Activated T-helper 1 cell treated with anti-CD3 and anti-CD28 coated beads, Interleukin-12 subunit alpha, Interleukin-12 subunit beta, Interleukin-2, Interleukin-4 antibody, amounts not matched to agents 30 ng/mL and 10 ng/mL and 1 ng/mL, durations not matched to agents 14 hours and 24 hours and 36 hours (primary cell): ENCODE measurements at regions not wholly inside any gene's neighbourhood (a gene's known extent, or its start where the extent isn't known, plus 50 kb on each side); places are given as distances from the start of the nearest gene placed in this dataset.

Experiments
- DNase-seq: peaks from one replicate; pipeline ENCODE4 v3.0.0; 2021; ENCODE audit warnings: low spot score
- H3K27ac Mint-ChIP-seq: one replicate; pipeline ENCODE4 v1.8.0; 2021; ENCODE audit warnings: mild to moderate bottlenecking, mixed read lengths
- H3K27me3 Mint-ChIP-seq: one replicate; pipeline ENCODE4 v1.8.0; 2022; ENCODE audit warnings: mild to moderate bottlenecking, moderate library complexity, mixed read lengths; ENCODE audit not compliant: insufficient read depth
- H3K36me3 Mint-ChIP-seq: one replicate; pipeline ENCODE4 v1.8.0; 2021; ENCODE audit warnings: low read depth, mixed read lengths
- H3K4me1 Mint-ChIP-seq: one replicate; pipeline ENCODE4 v1.8.0; 2021; ENCODE audit warnings: low read depth, mixed read lengths
- H3K4me3 Mint-ChIP-seq: one replicate; pipeline ENCODE4 v1.8.0; 2021; ENCODE audit warnings: mild to moderate bottlenecking, moderate library complexity, mixed read lengths
- H3K9me3 Mint-ChIP-seq: one replicate; pipeline ENCODE4 v1.8.0; 2021; ENCODE audit warnings: mixed read lengths
- intact Hi-C: fragments of 100-400 bp; cut with micrococcal nuclease; formaldehyde crosslinking; loops from one replicate; pipeline ENCODE4 v1.15.1; 2024

- DNase-seq = no peak
- Mint-ChIP-seq H3K27me3 (peaks cover 44% of the 10 kb centered on the region), H3K4me1 (peaks cover 4% of the 10 kb centered on the region), H3K4me3 (no peak overlapping the region), H3K36me3 (no peaks in the 10 kb centered on the region), H3K9me3 (no peaks in the 10 kb centered on the region), H3K27ac (no peak overlapping the region)
- intact Hi-C loops = no loop called here
These were observed 204.6 kb downstream of the OPA1 start for GRCh38 chr3:193797566-193797965.

GRCh38 chr3:193798051-193798450, 205.0 kb downstream of the OPA1 start:
- DNase-seq = no peak
- intact Hi-C loops = no loop called here
- no peaks in the 10 kb centered on the region for H3K36me3 Mint-ChIP-seq
- no peaks in the 10 kb centered on the region for H3K9me3 Mint-ChIP-seq
- no peak overlapping the region for H3K4me3 Mint-ChIP-seq
- peaks cover 47% of the 10 kb centered on the region for H3K27me3 Mint-ChIP-seq
- H3K27ac Mint-ChIP-seq = no peak overlapping the region
- peaks cover 4% of the 10 kb centered on the region for H3K4me1 Mint-ChIP-seq

DNA sequence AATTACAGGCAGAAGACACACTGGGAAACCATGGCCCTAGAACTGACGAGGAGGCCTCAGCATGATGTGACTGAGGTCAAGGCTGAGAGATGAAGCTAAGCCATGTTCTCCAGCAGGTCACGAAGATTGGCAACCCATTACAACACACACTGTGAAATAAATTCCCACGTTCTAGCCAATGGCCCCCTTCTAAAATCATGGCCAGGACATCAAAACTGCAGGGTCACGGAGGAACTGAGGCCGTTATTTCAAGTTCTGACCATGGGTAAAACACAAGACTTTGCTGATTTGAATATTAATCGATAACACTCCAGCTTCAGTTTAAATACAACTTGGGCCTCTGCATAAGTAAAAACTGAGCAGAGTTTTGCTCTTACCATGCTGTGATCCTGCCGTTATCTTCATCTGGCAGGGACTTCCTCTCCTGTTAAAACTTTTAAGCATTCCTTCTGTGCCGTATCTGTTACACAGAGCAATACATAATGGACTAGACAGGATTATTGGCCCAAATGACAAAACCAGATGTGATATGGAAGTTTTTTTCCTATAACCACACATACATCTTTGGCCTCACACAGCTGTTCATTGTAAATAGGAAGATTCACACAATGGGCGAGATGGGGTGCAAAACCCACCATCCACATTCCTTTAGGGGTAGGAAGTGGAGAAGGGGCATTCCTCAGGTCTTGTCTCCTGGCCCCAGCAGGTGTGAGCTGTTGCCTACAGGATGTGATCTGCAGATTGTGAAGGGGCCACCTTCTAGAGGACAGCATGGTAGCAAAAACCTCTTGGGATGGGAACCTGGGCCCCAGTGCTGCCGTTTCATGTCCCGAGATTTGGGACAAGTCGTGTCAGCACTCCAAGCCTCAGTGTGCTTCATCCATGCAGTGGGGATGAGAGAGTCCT, 207.4 kb downstream of the OPA1 start:
- no peak for DNase-seq
- H3K27ac Mint-ChIP-seq = no peak overlapping the region
- intact Hi-C loops = no loop called here
- H3K9me3 Mint-ChIP-seq = no peaks in the 10 kb centered on the region
- H3K4me1 Mint-ChIP-seq = peaks cover 4% of the 10 kb centered on the region
- H3K27me3 Mint-ChIP-seq = peaks cover 28% of the 10 kb centered on the region
- H3K36me3 Mint-ChIP-seq = no peaks in the 10 kb centered on the region
- no peak overlapping the region for H3K4me3 Mint-ChIP-seq

DNA sequence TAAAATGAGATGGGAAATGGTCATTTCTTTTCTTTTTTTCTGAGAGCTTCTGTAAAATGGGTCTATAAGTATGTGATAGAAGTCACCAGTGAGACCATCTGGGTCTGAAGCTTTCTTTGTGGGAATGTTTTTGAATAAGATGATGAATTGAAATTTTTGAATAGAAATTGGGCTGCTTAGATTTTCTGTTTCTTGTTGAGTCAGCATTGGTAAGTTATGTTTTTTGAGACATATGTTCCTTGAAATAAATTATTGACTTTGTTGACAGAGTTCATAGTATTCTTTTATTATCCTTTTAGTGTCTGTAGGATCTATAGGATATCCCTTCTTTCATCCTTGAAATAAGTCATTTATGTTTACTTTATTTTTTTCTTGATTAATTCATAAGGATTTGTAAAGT, 208.1 kb downstream of the OPA1 start:
- no peaks in the 10 kb centered on the region for H3K36me3 Mint-ChIP-seq

DNA sequence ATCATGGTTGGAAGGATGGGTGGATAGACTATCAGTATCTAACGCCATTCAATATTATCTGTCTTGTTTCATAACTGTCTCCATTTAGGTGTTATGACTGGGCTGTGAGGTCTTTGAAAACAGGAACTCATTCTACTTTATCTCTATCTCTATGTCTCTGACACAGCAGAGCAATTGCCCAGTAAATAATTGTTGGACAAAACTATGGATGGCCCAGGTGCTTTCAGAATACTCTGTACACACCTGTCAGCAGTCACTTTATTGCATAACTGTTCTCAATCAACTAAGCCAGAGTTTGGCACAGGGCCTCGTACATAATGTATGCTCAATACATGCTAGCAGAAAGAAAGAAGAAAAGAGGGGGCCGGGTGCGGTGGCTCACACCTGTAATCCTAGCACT, 210.3 kb downstream of the OPA1 start:
- DNase-seq = no peak
- Mint-ChIP-seq H3K27me3 (peaks cover 35% of the 10 kb centered on the region), H3K4me1 (no peaks in the 10 kb centered on the region), H3K27ac (no peak overlapping the region), H3K4me3 (no peak overlapping the region), H3K9me3 (no peaks in the 10 kb centered on the region), H3K36me3 (no peaks in the 10 kb centered on the region)
- intact Hi-C loops = no loop called here

More for the DNA sequence above, 208.1 kb downstream of the OPA1 start:
- no peaks in the 10 kb centered on the region for H3K9me3 Mint-ChIP-seq
- H3K27me3 Mint-ChIP-seq = peaks cover 25% of the 10 kb centered on the region
- intact Hi-C loops = no loop called here
- H3K4me1 Mint-ChIP-seq = peaks cover 4% of the 10 kb centered on the region
- no peak overlapping the region for H3K27ac Mint-ChIP-seq
- no peak for DNase-seq
- no peak overlapping the region for H3K4me3 Mint-ChIP-seq

GRCh38 chr3:193805448-193805847, 212.4 kb downstream of the OPA1 start:
- Mint-ChIP-seq H3K4me3 (no peak overlapping the region), H3K27me3 (peaks cover 43% of the 10 kb centered on the region), H3K4me1 (no peaks in the 10 kb centered on the region), H3K9me3 (no peaks in the 10 kb centered on the region), H3K27ac (no peak overlapping the region), H3K36me3 (no peaks in the 10 kb centered on the region)
- no peak for DNase-seq
- intact Hi-C loops = no loop called here

DNA sequence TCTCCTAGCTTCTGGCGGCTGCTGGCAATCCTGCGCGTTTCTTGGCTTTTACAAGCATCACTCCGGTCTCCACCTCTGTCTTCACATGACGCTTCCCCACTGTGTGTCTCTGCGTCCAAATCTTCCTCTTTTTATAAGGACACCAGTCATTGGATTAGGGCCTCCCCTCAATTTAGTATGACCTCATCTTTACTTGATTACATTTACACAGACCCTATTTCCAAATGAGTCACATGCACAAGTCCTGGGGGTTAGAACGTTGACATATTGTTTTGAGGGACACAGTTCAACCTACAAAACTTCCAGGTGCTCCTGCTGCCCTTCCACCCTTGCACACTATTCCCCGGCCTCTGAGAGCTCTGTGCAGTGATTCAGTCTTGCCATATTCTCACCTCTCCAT, 215.3 kb downstream of the OPA1 start:
- Mint-ChIP-seq H3K9me3 (no peaks in the 10 kb centered on the region), H3K4me1 (no peaks in the 10 kb centered on the region), H3K36me3 (no peaks in the 10 kb centered on the region), H3K27me3 (peaks cover 50% of the 10 kb centered on the region), H3K27ac (no peak overlapping the region), H3K4me3 (no peak overlapping the region)
- intact Hi-C loops = no loop called here
- no peak for DNase-seq

- DNase-seq = no peak
- Mint-ChIP-seq H3K36me3 (no peaks in the 10 kb centered on the region), H3K27ac (no peak overlapping the region), H3K4me1 (no peaks in the 10 kb centered on the region), H3K9me3 (no peaks in the 10 kb centered on the region), H3K27me3 (peaks cover 50% of the 10 kb centered on the region), H3K4me3 (no peak overlapping the region)
- intact Hi-C loops = no loop called here
These were observed 216.1 kb downstream of the OPA1 start for GRCh38 chr3:193809106-193809505.

DNA sequence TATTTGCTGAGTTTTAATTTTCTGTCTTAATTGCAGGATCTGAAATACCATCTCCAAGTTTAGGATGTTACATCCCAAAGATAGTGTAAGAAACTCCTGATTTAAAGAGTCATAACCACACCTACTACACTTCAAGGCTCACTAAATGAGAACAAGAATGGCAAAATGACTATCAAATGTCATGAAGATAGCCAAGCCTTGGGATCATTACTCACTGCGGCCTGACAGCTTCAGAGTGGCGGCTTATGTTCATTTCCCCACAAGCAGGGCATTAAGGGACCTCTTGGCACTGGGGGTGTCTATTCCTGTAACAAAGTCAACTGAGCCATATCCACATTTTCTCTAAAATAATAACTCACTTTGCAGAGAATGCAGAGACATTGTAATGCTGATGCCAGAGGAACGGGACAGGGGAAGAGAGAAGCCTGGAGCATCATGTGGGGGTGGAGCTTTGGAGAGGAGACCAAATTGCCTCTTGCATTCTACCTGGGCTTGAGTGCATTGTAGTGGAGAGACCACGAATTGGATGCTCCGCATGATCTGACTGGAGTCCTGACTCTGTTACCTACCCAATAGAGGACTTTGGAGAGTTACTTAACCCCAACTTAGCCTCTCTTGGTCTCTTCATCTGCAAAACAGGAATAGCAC, 219.2 kb downstream of the OPA1 start:
- Mint-ChIP-seq H3K4me3 (no peak overlapping the region), H3K9me3 (no peaks in the 10 kb centered on the region), H3K36me3 (no peaks in the 10 kb centered on the region), H3K27ac (no peak overlapping the region), H3K27me3 (peaks cover 43% of the 10 kb centered on the region), H3K4me1 (no peaks in the 10 kb centered on the region)
- no peak for DNase-seq
- intact Hi-C loops = no loop called here

GRCh38 chr3:193812791-193813500, 219.9 kb downstream of the OPA1 start:
- Mint-ChIP-seq H3K4me3 (no peak overlapping the region), H3K9me3 (no peaks in the 10 kb centered on the region), H3K27ac (no peak overlapping the region), H3K36me3 (no peaks in the 10 kb centered on the region), H3K27me3 (peaks cover 40% of the 10 kb centered on the region), H3K4me1 (no peaks in the 10 kb centered on the region)
- no peak for DNase-seq
- intact Hi-C loops = no loop called here

DNA sequence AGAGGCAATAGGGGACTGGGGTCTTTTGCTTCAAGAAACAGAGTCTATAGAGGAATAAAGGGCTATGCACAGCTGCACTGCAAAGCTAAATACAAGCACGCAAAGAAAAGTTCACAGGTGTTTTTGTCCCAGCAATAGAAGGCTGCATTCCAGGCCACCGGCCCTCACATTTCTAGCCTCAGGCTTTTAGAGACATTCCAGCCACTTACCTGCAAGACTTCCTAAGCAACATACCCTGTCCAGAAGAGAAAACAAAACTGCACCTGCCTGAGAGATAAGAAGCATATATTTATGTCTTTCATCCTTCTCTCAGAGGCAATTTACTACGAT, 220.5 kb downstream of the OPA1 start:
- no peak overlapping the region for H3K4me3 Mint-ChIP-seq
- intact Hi-C loops = no loop called here
- H3K9me3 Mint-ChIP-seq = no peaks in the 10 kb centered on the region

DNA sequence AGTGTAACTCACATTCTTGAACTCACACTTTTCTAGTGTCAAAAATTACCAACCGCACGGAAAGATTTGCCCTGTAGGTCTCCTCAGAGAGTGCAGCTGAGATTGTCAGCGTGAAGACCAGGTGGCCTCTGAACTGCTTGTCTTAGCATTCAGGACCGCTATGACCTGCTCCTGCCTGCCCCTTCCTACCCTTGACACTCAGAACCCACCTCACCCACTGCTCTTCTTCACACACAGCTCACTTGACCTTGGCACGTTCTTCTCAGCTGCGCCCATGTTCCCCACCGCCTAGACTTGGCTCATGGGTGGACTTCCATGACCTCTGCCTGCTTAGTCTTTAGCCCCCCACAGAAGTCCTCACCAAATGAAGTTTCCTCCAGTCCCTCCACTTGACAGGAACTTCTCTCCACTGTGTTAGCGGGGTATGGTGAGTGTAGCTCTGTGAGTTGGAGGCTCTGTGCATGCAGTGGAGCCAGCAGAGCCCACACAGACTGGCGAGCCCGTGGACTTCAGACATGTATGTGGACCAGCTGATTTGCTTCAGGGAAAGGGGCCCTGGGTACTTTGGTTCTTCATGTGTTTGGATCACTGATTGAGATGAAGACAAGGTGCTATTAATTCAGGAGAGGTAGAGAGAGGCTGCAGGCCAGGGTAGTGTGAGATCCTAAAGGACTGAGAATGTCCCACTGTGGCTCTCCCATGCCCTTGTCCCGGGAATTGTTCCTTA, 221.3 kb downstream of the OPA1 start:
- no peaks in the 10 kb centered on the region for H3K4me1 Mint-ChIP-seq
- no peaks in the 10 kb centered on the region for H3K36me3 Mint-ChIP-seq
- H3K4me3 Mint-ChIP-seq = no peak overlapping the region
- H3K9me3 Mint-ChIP-seq = no peaks in the 10 kb centered on the region
- intact Hi-C loops = no loop called here
- no peak for DNase-seq
- H3K27ac Mint-ChIP-seq = no peak overlapping the region
- H3K27me3 Mint-ChIP-seq = peaks cover 34% of the 10 kb centered on the region

More for the DNA sequence above, 220.5 kb downstream of the OPA1 start:
- Mint-ChIP-seq H3K27ac (no peak overlapping the region), H3K36me3 (no peaks in the 10 kb centered on the region), H3K4me1 (no peaks in the 10 kb centered on the region), H3K27me3 (peaks cover 35% of the 10 kb centered on the region)
- no peak for DNase-seq
